ENCODE measurements at regions not wholly inside any gene's neighbourhood (a gene's known extent, or its start where the extent isn't known, plus 50 kb on each side); places are given as distances from the start of the nearest gene placed in this dataset.

DNA sequence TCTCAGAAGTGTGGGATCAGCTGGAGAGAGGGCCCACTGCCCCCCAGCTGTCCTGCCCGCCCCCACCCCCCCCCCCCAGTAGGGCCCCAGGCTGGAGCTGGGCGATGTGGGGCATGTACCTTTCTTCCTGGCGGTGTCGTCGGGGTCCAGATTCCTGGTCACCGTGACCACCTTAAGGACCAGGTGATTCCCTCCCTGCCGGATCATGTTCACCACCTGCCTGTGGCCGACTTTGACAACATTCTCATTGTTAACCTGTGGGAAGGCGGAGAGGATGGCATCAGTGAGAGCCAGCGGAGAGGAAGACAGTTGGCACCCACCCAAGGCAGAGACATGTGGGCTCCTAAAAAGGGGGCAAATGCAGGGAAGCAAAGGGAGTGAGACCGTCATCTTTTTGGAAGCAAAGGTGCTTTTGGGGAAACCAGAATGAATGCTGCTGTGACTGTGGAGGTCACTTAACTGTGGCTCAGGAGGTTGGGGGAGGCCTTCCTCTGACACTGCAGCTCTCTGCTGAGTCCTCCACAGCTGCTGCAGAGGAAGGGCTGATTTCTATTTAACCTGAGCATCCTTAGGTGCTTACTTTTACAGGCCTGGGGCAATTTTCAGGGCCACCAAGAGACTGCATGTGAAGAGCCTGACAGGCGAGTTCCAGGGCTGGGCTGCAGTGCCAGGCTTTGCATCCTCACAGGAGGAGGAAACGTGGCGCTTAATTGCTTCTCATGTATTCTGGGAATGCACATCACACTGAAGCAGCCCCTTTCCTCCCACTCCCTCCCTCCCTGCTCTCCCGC is 104.5 kb downstream of the CTTN start:
- TF ChIP-seq, protein P1, sequence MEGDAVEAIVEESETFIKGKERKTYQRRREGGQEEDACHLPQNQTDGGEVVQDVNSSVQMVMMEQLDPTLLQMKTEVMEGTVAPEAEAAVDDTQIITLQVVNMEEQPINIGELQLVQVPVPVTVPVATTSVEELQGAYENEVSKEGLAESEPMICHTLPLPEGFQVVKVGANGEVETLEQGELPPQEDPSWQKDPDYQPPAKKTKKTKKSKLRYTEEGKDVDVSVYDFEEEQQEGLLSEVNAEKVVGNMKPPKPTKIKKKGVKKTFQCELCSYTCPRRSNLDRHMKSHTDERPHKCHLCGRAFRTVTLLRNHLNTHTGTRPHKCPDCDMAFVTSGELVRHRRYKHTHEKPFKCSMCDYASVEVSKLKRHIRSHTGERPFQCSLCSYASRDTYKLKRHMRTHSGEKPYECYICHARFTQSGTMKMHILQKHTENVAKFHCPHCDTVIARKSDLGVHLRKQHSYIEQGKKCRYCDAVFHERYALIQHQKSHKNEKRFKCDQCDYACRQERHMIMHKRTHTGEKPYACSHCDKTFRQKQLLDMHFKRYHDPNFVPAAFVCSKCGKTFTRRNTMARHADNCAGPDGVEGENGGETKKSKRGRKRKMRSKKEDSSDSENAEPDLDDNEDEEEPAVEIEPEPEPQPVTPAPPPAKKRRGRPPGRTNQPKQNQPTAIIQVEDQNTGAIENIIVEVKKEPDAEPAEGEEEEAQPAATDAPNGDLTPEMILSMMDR (IDR thresholded peaks at IDR 0.05): no peak
- H3K27ac ChIP-seq: no peak overlapping the region

DNA sequence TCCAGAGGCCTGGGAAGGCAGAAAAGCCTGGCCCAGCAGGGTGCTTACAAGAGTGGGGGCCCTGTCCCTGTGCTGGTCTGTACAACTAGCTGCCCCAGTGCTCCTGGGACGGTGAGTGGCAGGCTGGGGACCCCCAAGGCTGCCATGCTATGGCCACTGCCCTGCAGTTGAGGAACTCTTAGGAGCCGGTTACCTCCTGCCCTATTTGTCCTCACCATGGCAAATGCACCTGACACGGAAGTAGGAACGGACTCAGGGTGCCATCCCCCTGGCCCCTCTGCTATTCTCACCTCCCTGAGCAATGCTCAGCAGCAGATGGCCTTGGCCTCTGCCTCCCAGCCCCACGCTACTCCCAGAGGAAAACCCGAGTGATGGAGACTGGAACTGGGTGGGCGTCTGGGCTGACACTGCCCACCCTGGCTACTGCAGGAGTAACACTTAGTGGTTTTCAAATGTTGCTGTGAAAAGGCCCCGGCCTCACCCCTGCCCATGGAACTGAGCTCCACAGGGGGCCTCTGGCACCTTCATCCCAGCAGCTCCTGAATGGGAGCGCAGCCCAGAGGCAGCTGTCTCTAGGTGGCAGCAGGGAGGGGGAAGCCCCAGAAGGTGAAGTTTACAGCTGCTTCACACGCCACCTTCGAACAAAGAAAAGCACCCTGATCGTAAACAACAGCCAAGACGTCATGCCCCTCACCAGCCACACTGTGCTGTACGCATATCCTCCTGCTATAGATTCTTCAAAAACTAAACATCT is 105.3 kb downstream of the CTTN start:
- no peak overlapping the region for H3K27ac ChIP-seq
- TF ChIP-seq, protein P1 (IDR thresholded peaks at IDR 0.05): peak; percentile 17; the same call in 1 of the 2 replicates
- TF ChIP-seq ZFX (IDR thresholded peaks at IDR 0.05; ENCODE audit: borderline replicate concordance): no peak

DNA sequence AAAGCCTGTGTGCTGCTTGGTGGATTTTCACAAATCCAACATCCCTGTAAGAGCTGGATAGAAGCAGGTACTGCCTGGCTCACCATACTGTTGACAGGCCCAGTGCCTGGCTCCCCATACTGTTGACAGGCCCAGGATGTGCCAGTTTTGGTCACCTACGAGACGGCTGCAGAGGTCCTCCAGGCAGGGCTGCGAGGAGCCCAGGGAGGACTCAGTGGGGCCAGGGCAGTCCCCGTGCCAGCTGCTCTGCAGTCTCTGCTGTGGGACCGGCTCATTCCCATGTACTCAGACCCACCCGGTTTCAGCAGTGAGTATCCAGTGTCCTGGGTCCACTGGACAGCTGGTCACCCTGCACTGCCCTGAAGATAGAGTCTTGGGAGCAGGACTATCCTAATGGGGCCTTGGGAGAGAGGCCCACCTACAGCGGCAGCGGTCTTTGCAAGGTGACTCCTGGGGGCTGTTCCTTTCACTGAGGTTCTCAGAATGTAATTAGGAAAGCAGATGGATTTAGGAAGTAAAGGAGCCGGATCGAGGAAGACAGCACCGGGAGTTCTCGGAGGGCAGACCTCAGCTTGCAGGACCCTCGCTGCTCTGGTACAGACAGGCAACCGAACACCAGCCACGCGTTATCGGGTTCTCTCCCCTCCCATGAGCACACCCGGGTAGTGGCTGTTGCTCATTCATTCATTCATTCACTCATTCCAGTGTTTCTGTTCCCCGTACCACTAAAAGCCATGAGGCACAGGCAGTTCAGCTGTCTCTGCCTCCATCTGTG is 106.1 kb downstream of the CTTN start:
- TF ChIP-seq, protein P1 (IDR thresholded peaks at IDR 0.05): 0 out of 2 replicates have a peak, but pooled peaks have one; percentile 7
- TF ChIP-seq ZFX (IDR thresholded peaks at IDR 0.05; ENCODE audit: borderline replicate concordance): no peak
- H3K27ac ChIP-seq: no peak overlapping the region

DNA sequence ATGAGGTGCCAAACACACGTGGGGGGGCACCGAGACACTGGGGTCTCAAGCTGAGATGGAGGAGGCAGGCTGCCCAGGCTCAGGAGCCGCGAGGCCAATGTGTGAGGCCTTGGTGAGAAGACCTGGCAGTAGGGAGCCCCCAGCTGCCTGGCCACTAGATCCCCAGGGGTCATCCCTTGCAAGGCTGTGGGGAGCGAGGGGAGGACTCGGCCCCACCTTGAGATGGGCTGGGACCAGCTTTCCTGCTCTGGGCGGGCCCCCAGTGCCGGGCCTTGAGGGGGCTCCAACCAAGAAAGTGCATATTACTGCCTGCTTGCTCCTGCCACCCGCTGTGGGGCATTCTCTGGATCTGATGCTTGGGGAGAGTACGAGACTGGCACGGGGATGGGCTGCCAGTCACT is 107.0 kb downstream of the CTTN start:
- TF ChIP-seq, protein P1 (IDR thresholded peaks at IDR 0.05): no peak
- TF ChIP-seq ZFX (IDR thresholded peaks at IDR 0.05; ENCODE audit: borderline replicate concordance): no peak
- no peak overlapping the region for H3K27ac ChIP-seq

DNA sequence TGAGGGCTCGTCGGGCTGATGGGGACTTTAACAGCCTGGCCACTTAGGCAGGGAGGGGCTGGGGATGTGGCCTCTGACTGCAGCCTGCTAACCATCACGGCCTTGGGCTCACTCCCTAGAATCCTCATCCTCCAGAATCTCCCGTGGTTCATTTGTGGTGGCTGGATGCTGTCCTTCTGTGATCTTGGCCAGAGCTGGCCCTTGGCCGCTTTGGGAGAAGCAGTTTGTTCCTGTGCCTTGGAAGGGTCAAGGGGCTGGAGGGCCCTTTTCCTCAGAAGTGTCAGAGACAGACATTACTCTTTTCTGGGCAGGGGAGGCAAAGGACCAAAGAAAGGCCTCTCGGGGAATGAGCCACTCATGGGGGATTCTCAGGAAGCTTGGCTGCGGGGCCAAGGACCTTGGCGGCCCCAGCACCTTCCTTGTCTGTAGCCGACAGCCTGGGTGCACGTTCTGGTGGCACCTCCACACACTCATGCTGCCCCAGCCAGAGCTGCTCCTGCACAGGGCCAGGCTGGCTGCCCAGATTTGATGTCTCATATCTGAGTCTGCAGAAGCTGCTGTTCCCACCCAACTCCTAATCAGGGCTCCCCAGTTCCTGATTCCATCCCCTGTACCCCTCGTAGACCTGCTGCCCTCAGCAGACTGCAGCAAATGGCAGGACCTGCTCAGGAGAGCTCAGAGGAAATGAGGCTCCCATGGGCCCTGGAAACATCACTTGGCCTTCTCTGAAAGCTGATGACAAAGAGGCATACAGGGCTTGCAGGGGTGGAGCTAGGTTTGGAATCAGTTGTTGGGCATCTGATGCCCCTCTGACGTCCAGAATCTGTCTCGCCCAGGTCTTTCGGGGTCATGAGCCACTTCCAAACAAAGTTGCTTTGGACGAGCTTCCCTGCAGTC is 107.7 kb downstream of the CTTN start:
- H3K27ac ChIP-seq: no peak overlapping the region
- TF ChIP-seq ZFX (IDR thresholded peaks at IDR 0.05; ENCODE audit: borderline replicate concordance): no peak
- TF ChIP-seq, protein P1 (IDR thresholded peaks at IDR 0.05): no peak

DNA sequence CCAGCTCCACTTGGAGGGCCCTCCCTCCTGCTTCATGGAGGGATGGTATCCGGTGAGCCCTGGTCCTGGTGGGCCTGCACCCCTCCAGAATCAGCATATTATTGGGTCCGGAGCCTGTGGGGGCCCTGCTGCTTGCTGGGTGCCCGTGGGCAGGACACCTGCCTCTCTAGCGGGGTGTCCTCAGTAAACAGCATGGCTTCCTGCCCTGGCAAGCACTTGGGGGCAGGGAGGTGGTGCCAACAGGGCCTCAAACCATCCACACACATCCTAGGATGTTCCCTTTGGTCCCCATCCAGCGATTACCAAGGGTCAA is 108.3 kb downstream of the CTTN start:
- H3K27ac ChIP-seq: no peak overlapping the region
- TF ChIP-seq, protein P1 (IDR thresholded peaks at IDR 0.05): no peak
